HG02981 (cell line): ENCODE measurements at regions not wholly inside any gene's neighbourhood (a gene's known extent, or its start where the extent isn't known, plus 50 kb on each side); places are given as distances from the start of the nearest gene placed in this dataset.
"Not testable (repeated sequence)": the region's sequence is repeated elsewhere in the genome, so short reads cannot be mapped to it uniquely, and the experiment has no call there.

ENCODE experiments used
- ATAC-seq: cut with Tn5 transposase; IDR thresholded peaks from one replicate; pipeline ENCODE4 v1.9.1; 2021; ENCODE audit warnings: mild to moderate bottlenecking, moderate library complexity; ENCODE audit not compliant: unreplicated experiment

- ATAC-seq: no peak
These were observed 51.3 kb upstream of the CADPS start for GRCh38 chr3:62926494-62926893.

- no peak for ATAC-seq
These were observed 53.0 kb upstream of the CADPS start for GRCh38 chr3:62928256-62928655.

- ATAC-seq: no peak
These were observed 54.6 kb upstream of the CADPS start for GRCh38 chr3:62929771-62930170.

- no peak for ATAC-seq
These were observed 60.6 kb upstream of the CADPS start for GRCh38 chr3:62935793-62936192.

- no peak for ATAC-seq
These were observed 61.5 kb upstream of the CADPS start for GRCh38 chr3:62936626-62937254.

- ATAC-seq: no peak
These were observed 63.4 kb upstream of the CADPS start for GRCh38 chr3:62938583-62938982.

- no peak for ATAC-seq
These were observed 64.5 kb upstream of the CADPS start for GRCh38 chr3:62939707-62940106.

GRCh38 chr3:62940771-62941563, 65.8 kb upstream of the CADPS start:
- ATAC-seq: no peak

GRCh38 chr3:62942227-62942626, 67.0 kb upstream of the CADPS start:
- no peak for ATAC-seq

GRCh38 chr3:62942764-62943163, 67.5 kb upstream of the CADPS start:
- ATAC-seq: no peak

- ATAC-seq: no peak
These were observed 73.7 kb upstream of the CADPS start for GRCh38 chr3:62948921-62949320.

GRCh38 chr3:62950210-62950609, 75.0 kb upstream of the CADPS start:
- no peak for ATAC-seq

GRCh38 chr3:62951037-62951613, 75.9 kb upstream of the CADPS start:
- ATAC-seq: no peak

- ATAC-seq: not testable (repeated sequence)
These were observed 76.7 kb upstream of the CADPS start for GRCh38 chr3:62951880-62952279.

GRCh38 chr3:62954580-62954979, 79.4 kb upstream of the CADPS start:
- ATAC-seq: peak; percentile 69

GRCh38 chr3:62955126-62955525, 79.9 kb upstream of the CADPS start:
- ATAC-seq: no peak

GRCh38 chr3:62956411-62956810, 81.2 kb upstream of the CADPS start:
- no peak for ATAC-seq

- no peak for ATAC-seq
These were observed 86.8 kb upstream of the CADPS start for GRCh38 chr3:62961874-62962556.

GRCh38 chr3:62962714-62963113, 87.5 kb upstream of the CADPS start:
- no peak for ATAC-seq

GRCh38 chr3:62965311-62965710, 90.1 kb upstream of the CADPS start:
- no peak for ATAC-seq

- no peak for ATAC-seq
These were observed 92.9 kb upstream of the CADPS start for GRCh38 chr3:62968128-62968527.

- no peak for ATAC-seq
These were observed 95.4 kb upstream of the CADPS start for GRCh38 chr3:62970648-62971047.
